GM23338 (cell line): ENCODE measurements at regions not wholly inside any gene's neighbourhood (a gene's known extent, or its start where the extent isn't known, plus 50 kb on each side); places are given as distances from the start of the nearest gene placed in this dataset.
A peak's percentile ranks its signal among the peaks of the same experiment; 100 is the strongest.

Experiments used
- ATAC-seq: fragments of 200-7000 bp; cut with Tn5 transposase; 3 replicates; pipeline ENCODE4 v1.9.1; 2020
- DNase-seq: peaks from one replicate; pipeline ENCODE4 v3.0.0-alpha.2; 2015; ENCODE audit warnings: low spot score
- H2AFZ ChIP-seq: fragments of 200-600 bp; sonication (generic); 2 replicates; pipeline ENCODE4 v1.8.0; 2016; ENCODE audit warnings: antibody characterized with exemption, mild to moderate bottlenecking, moderate library complexity
- H3F3A ChIP-seq: fragments of 200-600 bp; sonication (generic); replicated peaks from 2 replicates; pipeline ENCODE4 v1.8.0; 2017; ENCODE audit warnings: antibody characterized with exemption, mixed run types, low read depth
- H3K27ac ChIP-seq: fragments of 200-600 bp; sonication (generic); 2 replicates; pipeline ENCODE4 v1.6.1; 2016; ENCODE audit warnings: low read depth
- H3K27me3 ChIP-seq: fragments of 200-600 bp; sonication (generic); 2 replicates; pipeline ENCODE4 v1.8.0; 2016; ENCODE audit warnings: mild to moderate bottlenecking, mixed run types, moderate library complexity; ENCODE audit not compliant: insufficient read depth
- H3K36me3 ChIP-seq: fragments of 200-600 bp; sonication (generic); 2 replicates; pipeline ENCODE4 v1.8.0; 2016; ENCODE audit warnings: mild to moderate bottlenecking; ENCODE audit not compliant: insufficient read depth
- H3K4me1 ChIP-seq: fragments of 200-600 bp; sonication (generic); 2 replicates; pipeline ENCODE4 v1.8.0; 2016; ENCODE audit warnings: mild to moderate bottlenecking, moderate library complexity; ENCODE audit not compliant: insufficient read depth
- H3K4me2 ChIP-seq: fragments of 200-600 bp; sonication (generic); 2 replicates; pipeline ENCODE4 v1.7.1; 2017; ENCODE audit warnings: mixed run types
- H3K4me3 ChIP-seq: fragments of 200-600 bp; sonication (generic); 2 replicates; pipeline ENCODE4 v1.6.1; 2016; ENCODE audit warnings: mixed run types
- H3K79me2 ChIP-seq: fragments of 200-600 bp; sonication (generic); replicated peaks from 2 replicates; pipeline ENCODE4 v1.8.0; 2017; ENCODE audit warnings: mild to moderate bottlenecking; ENCODE audit not compliant: insufficient read depth
- H3K9me2 ChIP-seq: fragments of 200-600 bp; sonication (generic); 2 replicates; pipeline ENCODE4 v1.8.0; 2017; ENCODE audit not compliant: insufficient read depth
- H4K20me1 ChIP-seq: fragments of 200-600 bp; sonication (generic); replicated peaks from 2 replicates; pipeline ENCODE4 v1.8.0; 2017; ENCODE audit warnings: mild to moderate bottlenecking; ENCODE audit not compliant: insufficient read depth
- H3K27ac Mint-ChIP-seq: 2 replicates; pipeline ENCODE4 v1.8.0; 2020; ENCODE audit warnings: inconsistent platforms, mild to moderate bottlenecking, moderate library complexity, mixed read lengths
- H3K27me3 Mint-ChIP-seq: 3 replicates; pipeline ENCODE4 v1.8.0; 2022; ENCODE audit warnings: low read depth, mild to moderate bottlenecking, moderate library complexity, mixed read lengths, inconsistent platforms; ENCODE audit not compliant: insufficient read depth, poor library complexity
- H3K36me3 Mint-ChIP-seq: 3 replicates; pipeline ENCODE4 v1.8.0; 2021; ENCODE audit warnings: low read depth, mild to moderate bottlenecking, inconsistent platforms, moderate library complexity, mixed read lengths
- H3K4me1 Mint-ChIP-seq: 3 replicates; pipeline ENCODE4 v1.8.0; 2020; ENCODE audit warnings: mild to moderate bottlenecking, inconsistent platforms, mixed read lengths
- H3K4me3 Mint-ChIP-seq: 3 replicates; pipeline ENCODE4 v1.8.0; 2021; ENCODE audit warnings: moderate library complexity, mild to moderate bottlenecking, inconsistent platforms, mixed read lengths
- H3K9me3 Mint-ChIP-seq: 3 replicates; pipeline ENCODE4 v1.8.0; 2020; ENCODE audit warnings: moderate library complexity, mild to moderate bottlenecking, inconsistent platforms, mixed read lengths
- CREB1 ChIP-seq: fragments of 250-450 bp; sonication (Bioruptor Pico); IDR thresholded peaks from 2 replicates; pipeline ENCODE4 v1.5.0; 2020; ENCODE audit warnings: low read depth, mild to moderate bottlenecking, moderate library complexity
- EZH2 ChIP-seq: fragments of 200-600 bp; sonication (generic); IDR thresholded peaks from one replicate; pipeline ENCODE4 v1.8.0; 2017; ENCODE audit warnings: antibody characterized with exemption, mild to moderate bottlenecking, low read depth; ENCODE audit not compliant: unreplicated experiment
- EZH2phosphoT487 ChIP-seq: fragments of 200-600 bp; sonication (generic); IDR thresholded peaks from one replicate; pipeline ENCODE4 v1.8.1; 2018; ENCODE audit warnings: antibody characterized with exemption; ENCODE audit not compliant: unreplicated experiment
- JUNB ChIP-seq: IDR thresholded peaks from one replicate; pipeline ENCODE4 v1.6.1; 2016; ENCODE audit warnings: antibody characterized with exemption; ENCODE audit not compliant: unreplicated experiment
- NANOG ChIP-seq: IDR thresholded peaks from 2 replicates; pipeline ENCODE4 v1.6.1; 2016; ENCODE audit warnings: antibody characterized with exemption, borderline replicate concordance
- POLR2AphosphoS5 ChIP-seq: IDR thresholded peaks from 2 replicates; pipeline ENCODE4 v1.6.1; 2016; ENCODE audit warnings: antibody characterized with exemption, low read depth
- STAT1 ChIP-seq: IDR thresholded peaks from one replicate; pipeline ENCODE4 v1.6.1; 2016; ENCODE audit warnings: antibody characterized with exemption; ENCODE audit not compliant: unreplicated experiment
- ZNF114 ChIP-seq: fragments of 250-450 bp; sonication (Bioruptor Pico); IDR thresholded peaks from 2 replicates; pipeline ENCODE4 v1.5.0; 2020; ENCODE audit warnings: mild to moderate bottlenecking, moderate library complexity
- ZNF331 ChIP-seq: fragments of 250-450 bp; sonication (Bioruptor Pico); IDR thresholded peaks from 2 replicates; pipeline ENCODE4 v1.5.0; 2020; ENCODE audit warnings: low read depth, mild to moderate bottlenecking, moderate library complexity
- TF ChIP-seq, protein P1 (sequence below), 2 experiments: fragments of 200-600 bp in 1 of 2; sonication (generic) in 1 of 2; conservative IDR thresholded peaks; 2 replicates each; pipeline versions ENCODE4 v1.5.1 to v1.6.1; 2016 to 2017; ENCODE audit warnings: antibody characterized with exemption in 2 of 2, low read depth in 2 of 2, mild to moderate bottlenecking in 2 of 2, moderate library complexity in 1 of 2
- TF ChIP-seq, protein P2 (sequence below): fragments of 250-450 bp; sonication (Bioruptor Pico); IDR thresholded peaks from 2 replicates; pipeline ENCODE4 v1.5.0; 2020; ENCODE audit warnings: mild to moderate bottlenecking, moderate library complexity
- TF ChIP-seq, protein P3 (sequence below): IDR thresholded peaks from 2 replicates; pipeline ENCODE4 v1.6.1; 2016; ENCODE audit warnings: antibody characterized with exemption

DNA sequence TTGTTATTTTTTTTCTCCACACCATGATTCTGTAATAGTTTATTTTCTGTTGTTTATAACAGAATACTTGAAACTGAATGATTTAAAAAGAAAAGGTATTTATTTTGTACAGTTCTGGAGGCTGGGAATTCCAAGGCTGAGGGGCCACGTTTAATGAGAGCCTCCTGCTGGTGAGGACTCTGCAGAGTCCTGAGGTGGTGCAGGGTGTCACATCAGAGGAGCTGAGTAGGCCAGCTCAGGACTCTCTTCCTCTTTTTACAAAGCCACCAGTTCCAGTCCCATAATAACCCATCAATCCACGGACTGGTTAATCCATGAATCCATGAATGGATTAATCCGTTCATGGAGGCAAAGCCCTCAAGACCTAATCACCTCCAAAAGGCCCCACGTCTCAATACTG lies 71.6 kb downstream of the TFAP2A start:
- H4K20me1 ChIP-seq: no peaks in the 10 kb centered on the region
- H3F3A ChIP-seq: no peaks in the 10 kb centered on the region
- H3K27ac Mint-ChIP-seq: no peak overlapping the region
- H3K4me2 ChIP-seq: no peak overlapping the region
- TF ChIP-seq EZH2phosphoT487: no peak
- TF ChIP-seq, protein P1, sequence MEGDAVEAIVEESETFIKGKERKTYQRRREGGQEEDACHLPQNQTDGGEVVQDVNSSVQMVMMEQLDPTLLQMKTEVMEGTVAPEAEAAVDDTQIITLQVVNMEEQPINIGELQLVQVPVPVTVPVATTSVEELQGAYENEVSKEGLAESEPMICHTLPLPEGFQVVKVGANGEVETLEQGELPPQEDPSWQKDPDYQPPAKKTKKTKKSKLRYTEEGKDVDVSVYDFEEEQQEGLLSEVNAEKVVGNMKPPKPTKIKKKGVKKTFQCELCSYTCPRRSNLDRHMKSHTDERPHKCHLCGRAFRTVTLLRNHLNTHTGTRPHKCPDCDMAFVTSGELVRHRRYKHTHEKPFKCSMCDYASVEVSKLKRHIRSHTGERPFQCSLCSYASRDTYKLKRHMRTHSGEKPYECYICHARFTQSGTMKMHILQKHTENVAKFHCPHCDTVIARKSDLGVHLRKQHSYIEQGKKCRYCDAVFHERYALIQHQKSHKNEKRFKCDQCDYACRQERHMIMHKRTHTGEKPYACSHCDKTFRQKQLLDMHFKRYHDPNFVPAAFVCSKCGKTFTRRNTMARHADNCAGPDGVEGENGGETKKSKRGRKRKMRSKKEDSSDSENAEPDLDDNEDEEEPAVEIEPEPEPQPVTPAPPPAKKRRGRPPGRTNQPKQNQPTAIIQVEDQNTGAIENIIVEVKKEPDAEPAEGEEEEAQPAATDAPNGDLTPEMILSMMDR (conservative IDR thresholded peaks at IDR 0.05; ENCODE audit: low read depth in 2 of 2): peak; percentile 9 to 27; a peak in 1 of 4 replicates
- H3K4me3 ChIP-seq: no peak overlapping the region
- no peak for ATAC-seq
- H3K36me3 ChIP-seq: no peaks in the 10 kb centered on the region
- no peak overlapping the region for H3K4me3 Mint-ChIP-seq
- no peaks in the 10 kb centered on the region for H3K27me3 ChIP-seq
- no peaks in the 10 kb centered on the region for H3K9me2 ChIP-seq
- H3K4me1 ChIP-seq: no peaks in the 10 kb centered on the region
- H3K36me3 Mint-ChIP-seq: no peaks in the 10 kb centered on the region
- peaks cover 3% of the 10 kb centered on the region for H3K27me3 Mint-ChIP-seq
- H3K4me1 Mint-ChIP-seq: no peaks in the 10 kb centered on the region
- H3K27ac ChIP-seq: no peak overlapping the region
- no peak overlapping the region for H2AFZ ChIP-seq
- no peak for DNase-seq
- no peaks in the 10 kb centered on the region for H3K9me3 Mint-ChIP-seq
- H3K79me2 ChIP-seq: no peaks in the 10 kb centered on the region

DNA sequence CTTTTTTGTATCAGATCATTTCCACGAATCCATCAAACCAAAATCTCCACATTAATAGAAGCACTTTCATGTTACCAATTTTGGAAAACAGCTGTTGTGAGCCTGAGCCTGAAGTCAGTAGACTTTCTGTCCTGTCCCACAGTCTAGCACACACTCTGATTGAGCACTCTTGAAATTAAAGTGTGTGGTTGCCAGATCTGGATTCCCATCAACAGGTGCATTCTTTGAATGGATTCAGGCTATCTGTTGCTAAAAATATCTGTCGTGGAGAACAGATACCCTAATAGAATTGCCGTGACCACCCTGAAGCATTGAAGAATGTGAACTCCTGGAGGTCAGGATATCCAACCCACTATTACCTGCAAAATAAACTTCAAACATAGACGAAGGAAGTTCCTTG lies 73.3 kb downstream of the TFAP2A start:
- H3K27ac ChIP-seq: no peak overlapping the region
- no peaks in the 10 kb centered on the region for H3K36me3 ChIP-seq
- no peaks in the 10 kb centered on the region for H3F3A ChIP-seq
- no peaks in the 10 kb centered on the region for H3K27me3 ChIP-seq
- Mint-ChIP-seq H3K36me3 (no peaks in the 10 kb centered on the region; the same call in 2 of the 3 replicates), H3K27me3 (no peaks in the 10 kb centered on the region), H3K4me1 (no peaks in the 10 kb centered on the region; the same call in 2 of the 3 replicates), H3K27ac (no peak overlapping the region), H3K4me3 (no peak overlapping the region), H3K9me3 (peaks cover 6% of the 10 kb centered on the region; the same call in 2 of the 3 replicates)
- H4K20me1 ChIP-seq: no peaks in the 10 kb centered on the region
- DNase-seq (no peak), ATAC-seq (no peak)
- no peaks in the 10 kb centered on the region for H3K79me2 ChIP-seq
- no peaks in the 10 kb centered on the region for H3K9me2 ChIP-seq
- H3K4me1 ChIP-seq: no peaks in the 10 kb centered on the region
- no peak overlapping the region for H3K4me2 ChIP-seq
- H3K4me3 ChIP-seq: no peak overlapping the region
- no peak overlapping the region for H2AFZ ChIP-seq
- TF ChIP-seq, protein P1 (conservative IDR thresholded peaks at IDR 0.05; ENCODE audit: low read depth in 2 of 2): no peak
- TF ChIP-seq, protein P2, sequence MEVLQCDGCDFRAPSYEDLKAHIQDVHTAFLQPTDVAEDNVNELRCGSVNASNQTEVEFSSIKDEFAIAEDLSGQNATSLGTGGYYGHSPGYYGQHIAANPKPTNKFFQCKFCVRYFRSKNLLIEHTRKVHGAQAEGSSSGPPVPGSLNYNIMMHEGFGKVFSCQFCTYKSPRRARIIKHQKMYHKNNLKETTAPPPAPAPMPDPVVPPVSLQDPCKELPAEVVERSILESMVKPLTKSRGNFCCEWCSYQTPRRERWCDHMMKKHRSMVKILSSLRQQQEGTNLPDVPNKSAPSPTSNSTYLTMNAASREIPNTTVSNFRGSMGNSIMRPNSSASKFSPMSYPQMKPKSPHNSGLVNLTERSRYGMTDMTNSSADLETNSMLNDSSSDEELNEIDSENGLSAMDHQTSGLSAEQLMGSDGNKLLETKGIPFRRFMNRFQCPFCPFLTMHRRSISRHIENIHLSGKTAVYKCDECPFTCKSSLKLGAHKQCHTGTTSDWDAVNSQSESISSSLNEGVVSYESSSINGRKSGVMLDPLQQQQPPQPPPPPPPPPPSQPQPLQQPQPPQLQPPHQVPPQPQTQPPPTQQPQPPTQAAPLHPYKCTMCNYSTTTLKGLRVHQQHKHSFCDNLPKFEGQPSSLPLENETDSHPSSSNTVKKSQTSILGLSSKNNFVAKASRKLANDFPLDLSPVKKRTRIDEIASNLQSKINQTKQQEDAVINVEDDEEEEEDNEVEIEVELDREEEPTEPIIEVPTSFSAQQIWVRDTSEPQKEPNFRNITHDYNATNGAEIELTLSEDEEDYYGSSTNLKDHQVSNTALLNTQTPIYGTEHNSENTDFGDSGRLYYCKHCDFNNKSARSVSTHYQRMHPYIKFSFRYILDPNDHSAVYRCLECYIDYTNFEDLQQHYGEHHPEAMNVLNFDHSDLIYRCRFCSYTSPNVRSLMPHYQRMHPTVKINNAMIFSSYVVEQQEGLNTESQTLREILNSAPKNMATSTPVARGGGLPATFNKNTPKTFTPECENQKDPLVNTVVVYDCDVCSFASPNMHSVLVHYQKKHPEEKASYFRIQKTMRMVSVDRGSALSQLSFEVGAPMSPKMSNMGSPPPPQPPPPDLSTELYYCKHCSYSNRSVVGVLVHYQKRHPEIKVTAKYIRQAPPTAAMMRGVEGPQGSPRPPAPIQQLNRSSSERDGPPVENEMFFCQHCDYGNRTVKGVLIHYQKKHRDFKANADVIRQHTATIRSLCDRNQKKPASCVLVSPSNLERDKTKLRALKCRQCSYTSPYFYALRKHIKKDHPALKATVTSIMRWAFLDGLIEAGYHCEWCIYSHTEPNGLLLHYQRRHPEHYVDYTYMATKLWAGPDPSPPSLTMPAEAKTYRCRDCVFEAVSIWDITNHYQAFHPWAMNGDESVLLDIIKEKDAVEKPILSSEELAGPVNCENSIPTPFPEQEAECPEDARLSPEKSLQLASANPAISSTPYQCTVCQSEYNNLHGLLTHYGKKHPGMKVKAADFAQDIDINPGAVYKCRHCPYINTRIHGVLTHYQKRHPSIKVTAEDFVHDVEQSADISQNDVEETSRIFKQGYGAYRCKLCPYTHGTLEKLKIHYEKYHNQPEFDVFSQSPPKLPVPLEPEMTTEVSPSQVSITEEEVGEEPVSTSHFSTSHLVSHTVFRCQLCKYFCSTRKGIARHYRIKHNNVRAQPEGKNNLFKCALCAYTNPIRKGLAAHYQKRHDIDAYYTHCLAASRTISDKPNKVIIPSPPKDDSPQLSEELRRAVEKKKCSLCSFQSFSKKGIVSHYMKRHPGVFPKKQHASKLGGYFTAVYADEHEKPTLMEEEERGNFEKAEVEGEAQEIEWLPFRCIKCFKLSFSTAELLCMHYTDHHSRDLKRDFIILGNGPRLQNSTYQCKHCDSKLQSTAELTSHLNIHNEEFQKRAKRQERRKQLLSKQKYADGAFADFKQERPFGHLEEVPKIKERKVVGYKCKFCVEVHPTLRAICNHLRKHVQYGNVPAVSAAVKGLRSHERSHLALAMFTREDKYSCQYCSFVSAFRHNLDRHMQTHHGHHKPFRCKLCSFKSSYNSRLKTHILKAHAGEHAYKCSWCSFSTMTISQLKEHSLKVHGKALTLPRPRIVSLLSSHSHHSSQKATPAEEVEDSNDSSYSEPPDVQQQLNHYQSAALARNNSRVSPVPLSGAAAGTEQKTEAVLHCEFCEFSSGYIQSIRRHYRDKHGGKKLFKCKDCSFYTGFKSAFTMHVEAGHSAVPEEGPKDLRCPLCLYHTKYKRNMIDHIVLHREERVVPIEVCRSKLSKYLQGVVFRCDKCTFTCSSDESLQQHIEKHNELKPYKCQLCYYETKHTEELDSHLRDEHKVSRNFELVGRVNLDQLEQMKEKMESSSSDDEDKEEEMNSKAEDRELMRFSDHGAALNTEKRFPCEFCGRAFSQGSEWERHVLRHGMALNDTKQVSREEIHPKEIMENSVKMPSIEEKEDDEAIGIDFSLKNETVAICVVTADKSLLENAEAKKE (CRISPR knock-in tag): no peak
- no peak for TF ChIP-seq NANOG
- TF ChIP-seq CREB1 (CRISPR knock-in tag): no peak
- no peak for TF ChIP-seq EZH2phosphoT487
- no peak for TF ChIP-seq EZH2
- TF ChIP-seq STAT1: no peak
- TF ChIP-seq POLR2AphosphoS5: no peak
- TF ChIP-seq, protein P3, sequence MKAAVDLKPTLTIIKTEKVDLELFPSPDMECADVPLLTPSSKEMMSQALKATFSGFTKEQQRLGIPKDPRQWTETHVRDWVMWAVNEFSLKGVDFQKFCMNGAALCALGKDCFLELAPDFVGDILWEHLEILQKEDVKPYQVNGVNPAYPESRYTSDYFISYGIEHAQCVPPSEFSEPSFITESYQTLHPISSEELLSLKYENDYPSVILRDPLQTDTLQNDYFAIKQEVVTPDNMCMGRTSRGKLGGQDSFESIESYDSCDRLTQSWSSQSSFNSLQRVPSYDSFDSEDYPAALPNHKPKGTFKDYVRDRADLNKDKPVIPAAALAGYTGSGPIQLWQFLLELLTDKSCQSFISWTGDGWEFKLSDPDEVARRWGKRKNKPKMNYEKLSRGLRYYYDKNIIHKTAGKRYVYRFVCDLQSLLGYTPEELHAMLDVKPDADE: no peak
- no peak for TF ChIP-seq ZNF114 (CRISPR knock-in tag)
- no peak for TF ChIP-seq JUNB
- TF ChIP-seq ZNF331 (CRISPR knock-in tag): no peak
